ENCODE measurements at regions not wholly inside any gene's neighbourhood (a gene's known extent, or its start where the extent isn't known, plus 50 kb on each side); places are given as distances from the start of the nearest gene placed in this dataset.

GRCh38 chr1:57506941-57507340 lies 83.1 kb upstream of the DAB1 start:
- Histone ChIP-seq H3K4me1 (ENCODE audit: control insufficient read depth in 1 of 2, insufficient read depth in 2 of 2, low read depth in 1 of 2, low read length in 1 of 2) (no peaks in the 10 kb centered on the region), H3K4me3 (ENCODE audit: low read depth in 2 of 2, low read length in 1 of 2) (no peak overlapping the region), H3F3A (replicated peaks; ENCODE audit: insufficient read depth) (no peaks in the 10 kb centered on the region), H3K27me3 (ENCODE audit: insufficient read depth) (no peaks in the 10 kb centered on the region; the same call in 1 of the 2 replicates), H3K4me2 (no peak overlapping the region), H4K20me1 (ENCODE audit: insufficient read depth) (no peaks in the 10 kb centered on the region), H3K9ac (no peak overlapping the region), H2AFZ (ENCODE audit: low read depth) (no peak overlapping the region), H3K27ac (ENCODE audit: low read depth in 2 of 2, low read length in 1 of 2) (no peak overlapping the region), H3K9me2 (no peaks in the 10 kb centered on the region), H3K9me3 (no peaks in the 10 kb centered on the region), H3K36me3 (replicated peaks in 1 of 2; ENCODE audit: control insufficient read depth in 1 of 2, insufficient read depth in 2 of 2, low read length in 1 of 2) (no peaks in the 10 kb centered on the region), H3K79me2 (ENCODE audit: insufficient read depth) (no peaks in the 10 kb centered on the region)
- 59% methylated on average over 5 of the region's 5 CpGs for WGBS (ENCODE audit: low lambda C conversion rate)
- TF ChIP-seq FOSL2 (IDR thresholded peaks at IDR 0.05; ENCODE audit: borderline replicate concordance, low read depth) (no peak), NRF1 (IDR thresholded peaks at IDR 0.05; ENCODE audit: low read depth, low read length) (no peak), GABPA (IDR thresholded peaks at IDR 0.05; ENCODE audit: low read depth) (no peak), TAF1 (IDR thresholded peaks at IDR 0.05; ENCODE audit: borderline replicate concordance, low read depth, low read length) (no peak), TEAD4 (IDR thresholded peaks at IDR 0.05; ENCODE audit: borderline replicate concordance, insufficient read depth) (no peak), FOXJ3 (CRISPR knock-in tag; IDR thresholded peaks at IDR 0.05) (no peak), RXRA (IDR thresholded peaks at IDR 0.05; ENCODE audit: borderline replicate concordance, low read depth) (no peak), FOXM1 (IDR thresholded peaks at IDR 0.05; ENCODE audit: low read depth) (no peak), IRF3 (IDR thresholded peaks at IDR 0.05; ENCODE audit: low read depth, low read length) (no peak), EZH2phosphoT487 (IDR thresholded peaks at IDR 0.05; ENCODE audit: borderline replicate concordance, low read depth) (no peak)
- DNase-seq, result no peak
- ChIA-PET POLR2A (no interaction called here), CTCF (no interaction called here)

GRCh38 chr1:57503337-57503736 lies 79.5 kb upstream of the DAB1 start:
- H2AFZ ChIP-seq (ENCODE audit: low read depth), result no peak overlapping the region

More at GRCh38 chr1:57503337-57503736, 79.5 kb upstream of the DAB1 start:
- no peaks in the 10 kb centered on the region for H3K9me3 ChIP-seq
- no peaks in the 10 kb centered on the region for H3K9me2 ChIP-seq
- H3K27me3 ChIP-seq (ENCODE audit: insufficient read depth), result no peaks in the 10 kb centered on the region; the same call in 1 of the 2 replicates
- no peak for DNase-seq
- no peak overlapping the region for H3K9ac ChIP-seq
- no peaks in the 10 kb centered on the region for H3K4me1 ChIP-seq (ENCODE audit: control insufficient read depth in 1 of 2, insufficient read depth in 2 of 2, low read depth in 1 of 2, low read length in 1 of 2)
- 75% methylated on average over 1 of the region's 1 CpG for WGBS (ENCODE audit: low lambda C conversion rate)
- no peaks in the 10 kb centered on the region for H3K36me3 ChIP-seq (replicated peaks in 1 of 2; ENCODE audit: control insufficient read depth in 1 of 2, insufficient read depth in 2 of 2, low read length in 1 of 2)
- no peak overlapping the region for H3K27ac ChIP-seq (ENCODE audit: low read depth in 2 of 2, low read length in 1 of 2)
- ChIA-PET POLR2A (no interaction called here), CTCF (no interaction called here)
- no peaks in the 10 kb centered on the region for H3F3A ChIP-seq (replicated peaks; ENCODE audit: insufficient read depth)
- H3K4me3 ChIP-seq (ENCODE audit: low read depth in 2 of 2, low read length in 1 of 2), result no peak overlapping the region
- H3K4me2 ChIP-seq, result no peak overlapping the region
- no peaks in the 10 kb centered on the region for H3K79me2 ChIP-seq (ENCODE audit: insufficient read depth)
- no peaks in the 10 kb centered on the region for H4K20me1 ChIP-seq (ENCODE audit: insufficient read depth)
- no peak for TF ChIP-seq CTCF (IDR thresholded peaks at IDR 0.05)
- no peak for TF ChIP-seq FOXJ3 (CRISPR knock-in tag; IDR thresholded peaks at IDR 0.05)
- no peak for TF ChIP-seq RCOR1 (IDR thresholded peaks at IDR 0.05; ENCODE audit: low read length)
- TF ChIP-seq FOXM1 (IDR thresholded peaks at IDR 0.05; ENCODE audit: low read depth), result no peak
- no peak for TF ChIP-seq YY1 (IDR thresholded peaks at IDR 0.05; ENCODE audit: low read depth)
- TF ChIP-seq MEF2A (IDR thresholded peaks at IDR 0.05; ENCODE audit: borderline replicate concordance, low read depth), result no peak
- TF ChIP-seq RFX5 (IDR thresholded peaks at IDR 0.05; ENCODE audit: low read length), result no peak
- TF ChIP-seq FOSL2 (IDR thresholded peaks at IDR 0.05; ENCODE audit: borderline replicate concordance, low read depth), result no peak
- no peak for TF ChIP-seq EP300 (IDR thresholded peaks at IDR 0.05; ENCODE audit: borderline replicate concordance in 1 of 2, low read depth in 1 of 2, low read length in 1 of 2)
- no peak for TF ChIP-seq MAX (IDR thresholded peaks at IDR 0.05; ENCODE audit: low read depth)
- no peak for TF ChIP-seq CHD2 (IDR thresholded peaks at IDR 0.05; ENCODE audit: low read length, partially characterized antibody)
- TF ChIP-seq TEAD4 (IDR thresholded peaks at IDR 0.05; ENCODE audit: borderline replicate concordance, insufficient read depth), result no peak
- no peak for TF ChIP-seq PBX3 (IDR thresholded peaks at IDR 0.05)
- no peak for TF ChIP-seq MXI1 (IDR thresholded peaks at IDR 0.05; ENCODE audit: low read depth, low read length)
- no peak for TF ChIP-seq TAF1 (IDR thresholded peaks at IDR 0.05; ENCODE audit: borderline replicate concordance, low read depth, low read length)
- TF ChIP-seq TCF12 (IDR thresholded peaks at IDR 0.05), result no peak
- no peak for TF ChIP-seq RXRA (IDR thresholded peaks at IDR 0.05; ENCODE audit: borderline replicate concordance, low read depth)
- TF ChIP-seq NRF1 (IDR thresholded peaks at IDR 0.05; ENCODE audit: low read depth, low read length), result no peak
- no peak for TF ChIP-seq EZH2phosphoT487 (IDR thresholded peaks at IDR 0.05; ENCODE audit: borderline replicate concordance, low read depth)

Measured in SK-N-SH (cell line).